ENCODE measurements at regions not wholly inside any gene's neighbourhood (a gene's known extent, or its start where the extent isn't known, plus 50 kb on each side); places are given as distances from the start of the nearest gene placed in this dataset.

DNA sequence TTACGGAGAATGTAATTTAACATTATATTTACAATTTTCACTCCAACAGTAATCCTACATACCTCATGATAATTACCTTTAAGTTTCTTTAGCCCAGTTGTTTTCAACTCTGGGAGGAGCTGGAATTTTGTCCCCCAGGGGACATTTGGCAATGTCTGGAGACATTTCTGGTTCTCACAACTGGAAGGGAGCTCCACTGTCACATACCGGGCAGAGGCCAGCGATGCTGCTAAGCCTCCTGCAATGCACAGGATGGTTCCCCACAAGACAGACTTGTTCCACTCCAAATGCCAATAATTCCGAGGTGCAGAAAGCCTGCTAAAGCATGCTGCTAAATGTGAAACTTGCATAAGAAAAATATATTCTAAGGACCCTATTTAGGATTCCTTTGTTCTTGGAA lies 251.1 kb upstream of the IRX5 start:
- H3K27ac ChIP-seq (ENCODE audit: low read depth in 2 of 2, low read length in 2 of 2) = no peak overlapping the region
- H3K9me3 ChIP-seq (ENCODE audit: control insufficient read depth in 2 of 3, insufficient read depth in 1 of 3, low read length in 3 of 3) = no peaks in the 10 kb centered on the region
- H3K36me3 ChIP-seq (ENCODE audit: control insufficient read depth in 2 of 3, insufficient read depth in 3 of 3, low read length in 3 of 3) = no peaks in the 10 kb centered on the region
- H3K4me1 ChIP-seq (ENCODE audit: control insufficient read depth in 2 of 3, insufficient read depth in 2 of 3, low read depth in 1 of 3, low read length in 3 of 3) = no peaks in the 10 kb centered on the region
- H3K4me3 ChIP-seq (ENCODE audit: low read length in 3 of 3) = no peak overlapping the region
- intact Hi-C loops (cut with DNase I) = no loop called here
- no peak overlapping the region for H3K9ac ChIP-seq (ENCODE audit: low read length in 3 of 3)
- no peaks in the 10 kb centered on the region for H3K27me3 ChIP-seq (ENCODE audit: control insufficient read depth, insufficient read depth, low read length)
- TF ChIP-seq, protein P1, sequence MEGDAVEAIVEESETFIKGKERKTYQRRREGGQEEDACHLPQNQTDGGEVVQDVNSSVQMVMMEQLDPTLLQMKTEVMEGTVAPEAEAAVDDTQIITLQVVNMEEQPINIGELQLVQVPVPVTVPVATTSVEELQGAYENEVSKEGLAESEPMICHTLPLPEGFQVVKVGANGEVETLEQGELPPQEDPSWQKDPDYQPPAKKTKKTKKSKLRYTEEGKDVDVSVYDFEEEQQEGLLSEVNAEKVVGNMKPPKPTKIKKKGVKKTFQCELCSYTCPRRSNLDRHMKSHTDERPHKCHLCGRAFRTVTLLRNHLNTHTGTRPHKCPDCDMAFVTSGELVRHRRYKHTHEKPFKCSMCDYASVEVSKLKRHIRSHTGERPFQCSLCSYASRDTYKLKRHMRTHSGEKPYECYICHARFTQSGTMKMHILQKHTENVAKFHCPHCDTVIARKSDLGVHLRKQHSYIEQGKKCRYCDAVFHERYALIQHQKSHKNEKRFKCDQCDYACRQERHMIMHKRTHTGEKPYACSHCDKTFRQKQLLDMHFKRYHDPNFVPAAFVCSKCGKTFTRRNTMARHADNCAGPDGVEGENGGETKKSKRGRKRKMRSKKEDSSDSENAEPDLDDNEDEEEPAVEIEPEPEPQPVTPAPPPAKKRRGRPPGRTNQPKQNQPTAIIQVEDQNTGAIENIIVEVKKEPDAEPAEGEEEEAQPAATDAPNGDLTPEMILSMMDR (IDR thresholded peaks at IDR 0.05; ENCODE audit: borderline replicate concordance, extremely low read depth, insufficient read depth) = no peak
- DNase-seq = no peak
- FAIRE-seq = no peak

DNA sequence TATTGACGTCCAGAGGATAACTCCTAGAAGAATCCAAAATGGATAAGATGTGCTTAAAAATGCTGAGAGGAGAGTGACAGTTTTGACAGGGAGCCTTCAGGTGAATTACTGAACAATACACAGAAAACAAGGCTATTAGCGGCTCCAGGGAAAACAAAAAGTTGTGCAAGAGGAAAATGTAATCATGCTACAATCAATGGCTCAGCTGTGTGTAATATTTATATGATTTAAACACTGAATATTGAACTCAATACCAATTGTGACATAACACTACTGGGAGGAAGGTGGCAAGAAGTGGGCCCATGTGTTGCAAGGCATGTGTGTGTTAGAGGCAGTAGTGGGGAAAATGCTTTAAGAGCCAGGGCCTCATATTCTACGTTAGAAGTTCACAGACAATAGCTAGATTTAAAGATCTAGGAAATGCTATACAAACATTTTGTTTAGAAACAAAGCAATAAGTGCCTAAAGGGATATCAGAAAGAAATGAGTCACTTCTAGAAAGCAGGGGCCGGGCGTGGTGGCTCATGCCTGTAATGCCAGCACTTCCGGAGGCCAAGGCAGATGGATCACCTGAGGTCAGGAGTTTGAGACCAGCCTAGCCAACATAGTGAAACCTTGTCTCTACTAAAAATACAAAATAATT lies 253.2 kb upstream of the IRX5 start:
- H3K4me1 ChIP-seq (ENCODE audit: control insufficient read depth in 2 of 3, insufficient read depth in 2 of 3, low read depth in 1 of 3, low read length in 3 of 3) = no peaks in the 10 kb centered on the region
- no peak overlapping the region for H3K9ac ChIP-seq (ENCODE audit: low read length in 3 of 3)
- intact Hi-C loops (cut with DNase I) = no loop called here
- DNase-seq (no peak), FAIRE-seq (no peak)
- no peak overlapping the region for H3K4me3 ChIP-seq (ENCODE audit: low read length in 3 of 3)
- no peak overlapping the region for H3K27ac ChIP-seq (ENCODE audit: low read depth in 2 of 2, low read length in 2 of 2)
- TF ChIP-seq, protein P1 (IDR thresholded peaks at IDR 0.05; ENCODE audit: borderline replicate concordance, extremely low read depth, insufficient read depth) = no peak
- H3K36me3 ChIP-seq (ENCODE audit: control insufficient read depth in 2 of 3, insufficient read depth in 3 of 3, low read length in 3 of 3) = no peaks in the 10 kb centered on the region
- H3K27me3 ChIP-seq (ENCODE audit: control insufficient read depth, insufficient read depth, low read length) = no peaks in the 10 kb centered on the region
- H3K9me3 ChIP-seq (ENCODE audit: control insufficient read depth in 2 of 3, insufficient read depth in 1 of 3, low read length in 3 of 3) = no peaks in the 10 kb centered on the region

DNA sequence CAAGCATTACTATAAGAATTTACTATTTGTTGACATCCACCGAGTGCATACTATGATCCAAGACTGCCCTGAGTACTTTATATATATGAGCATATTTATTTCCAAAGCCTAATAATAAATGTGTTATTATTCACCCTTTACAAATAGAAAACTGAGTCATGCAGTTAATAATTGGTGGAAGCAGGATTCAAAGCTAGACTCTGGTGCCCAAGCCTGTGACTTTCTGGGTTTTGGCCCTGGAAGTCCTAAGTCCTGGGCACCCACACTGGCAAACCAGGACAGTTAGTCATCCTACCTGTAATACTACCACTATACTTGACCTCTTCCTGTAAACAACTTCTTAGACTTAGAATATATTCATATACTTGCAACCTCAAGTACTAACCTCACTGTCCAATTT lies 257.4 kb upstream of the IRX5 start:
- no peak overlapping the region for H3K27ac ChIP-seq (ENCODE audit: low read depth in 2 of 2, low read length in 2 of 2)
- intact Hi-C loops (cut with DNase I) = no loop called here
- H3K9ac ChIP-seq (ENCODE audit: low read length in 3 of 3) = no peak overlapping the region
- no peaks in the 10 kb centered on the region for H3K27me3 ChIP-seq (ENCODE audit: control insufficient read depth, insufficient read depth, low read length)
- DNase-seq (no peak), FAIRE-seq (no peak)
- H3K9me3 ChIP-seq (ENCODE audit: control insufficient read depth in 2 of 3, insufficient read depth in 1 of 3, low read length in 3 of 3) = no peaks in the 10 kb centered on the region
- no peak overlapping the region for H3K4me3 ChIP-seq (ENCODE audit: low read length in 3 of 3)
- TF ChIP-seq, protein P1 (IDR thresholded peaks at IDR 0.05; ENCODE audit: borderline replicate concordance, extremely low read depth, insufficient read depth) = no peak
- H3K36me3 ChIP-seq (ENCODE audit: control insufficient read depth in 2 of 3, insufficient read depth in 3 of 3, low read length in 3 of 3) = no peaks in the 10 kb centered on the region
- H3K4me1 ChIP-seq (ENCODE audit: control insufficient read depth in 2 of 3, insufficient read depth in 2 of 3, low read depth in 1 of 3, low read length in 3 of 3) = no peaks in the 10 kb centered on the region

DNA sequence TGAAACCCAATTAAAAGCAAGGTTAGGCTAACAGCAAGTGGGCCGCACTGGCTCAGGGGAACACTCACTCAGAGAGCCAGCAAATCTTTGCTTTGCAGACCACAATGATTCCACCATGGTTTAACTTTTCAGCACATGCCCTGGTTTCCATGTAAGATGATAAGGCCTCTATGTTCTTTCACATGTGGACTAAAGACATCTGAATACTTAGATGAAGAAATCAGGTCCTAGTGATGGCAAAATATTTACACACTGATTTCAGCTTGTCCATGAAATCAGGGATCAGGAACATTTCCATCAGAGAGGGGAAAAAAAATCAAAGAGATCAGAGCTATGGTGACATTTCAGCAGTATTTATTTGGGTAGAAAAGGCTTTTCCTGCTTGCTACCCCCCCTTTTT lies 258.2 kb upstream of the IRX5 start:
- H3K9me3 ChIP-seq (ENCODE audit: control insufficient read depth in 2 of 3, insufficient read depth in 1 of 3, low read length in 3 of 3) = no peaks in the 10 kb centered on the region
- H3K27me3 ChIP-seq (ENCODE audit: control insufficient read depth, insufficient read depth, low read length) = no peaks in the 10 kb centered on the region
- TF ChIP-seq, protein P1 (IDR thresholded peaks at IDR 0.05; ENCODE audit: borderline replicate concordance, extremely low read depth, insufficient read depth) = no peak
- intact Hi-C loops (cut with DNase I) = no loop called here
- H3K9ac ChIP-seq (ENCODE audit: low read length in 3 of 3) = no peak overlapping the region
- no peak overlapping the region for H3K4me3 ChIP-seq (ENCODE audit: low read length in 3 of 3)
- FAIRE-seq (no peak), DNase-seq (no peak)
- no peaks in the 10 kb centered on the region for H3K36me3 ChIP-seq (ENCODE audit: control insufficient read depth in 2 of 3, insufficient read depth in 3 of 3, low read length in 3 of 3)
- no peaks in the 10 kb centered on the region for H3K4me1 ChIP-seq (ENCODE audit: control insufficient read depth in 2 of 3, insufficient read depth in 2 of 3, low read depth in 1 of 3, low read length in 3 of 3)
- H3K27ac ChIP-seq (ENCODE audit: low read depth in 2 of 2, low read length in 2 of 2) = no peak overlapping the region
